ENCODE measurements at regions not wholly inside any gene's neighbourhood (a gene's known extent, or its start where the extent isn't known, plus 50 kb on each side); places are given as distances from the start of the nearest gene placed in this dataset.

- DNase-seq (ENCODE audit: extremely low spot score, unreplicated experiment), result no peak
- H3K36me3 Mint-ChIP-seq (ENCODE audit: unreplicated experiment), result no peaks in the 10 kb centered on the region
- peaks cover 13% of the 10 kb centered on the region for H3K9me3 Mint-ChIP-seq (ENCODE audit: unreplicated experiment)
- no peak overlapping the region for H3K4me3 Mint-ChIP-seq (ENCODE audit: unreplicated experiment)
- H3K27me3 Mint-ChIP-seq (ENCODE audit: unreplicated experiment), result no peaks in the 10 kb centered on the region
- no peak overlapping the region for H3K27ac Mint-ChIP-seq (ENCODE audit: unreplicated experiment)
- H3K4me1 Mint-ChIP-seq (ENCODE audit: unreplicated experiment), result peaks cover 6% of the 10 kb centered on the region
- TF ChIP-seq CTCF (IDR thresholded peaks at IDR 0.05), result no peak
These were observed 1032.8 kb upstream of the RAG2 start for GRCh38 chr11:37630866-37631265.

DNA sequence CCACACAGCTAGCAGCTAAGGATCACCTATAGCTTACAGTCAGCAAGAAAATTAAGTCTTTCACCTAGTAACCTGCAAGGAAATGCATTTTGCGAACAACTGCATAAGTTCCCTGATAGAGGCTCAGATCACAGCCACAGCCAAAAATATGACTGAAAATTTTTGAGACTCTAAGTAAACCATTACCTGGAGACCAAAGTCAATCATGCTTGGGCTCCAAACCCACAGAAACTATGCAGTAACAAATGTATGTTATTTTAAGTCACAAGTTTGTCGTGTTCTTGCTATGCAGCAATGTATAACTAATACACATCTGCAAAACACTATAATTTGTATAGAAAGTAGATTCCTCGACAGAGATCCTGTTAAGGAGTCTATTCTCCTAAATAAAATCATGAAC is 1025.7 kb upstream of the RAG2 start:
- Mint-ChIP-seq H3K27ac (ENCODE audit: unreplicated experiment) (no peak overlapping the region), H3K9me3 (ENCODE audit: unreplicated experiment) (peaks cover 5% of the 10 kb centered on the region), H3K27me3 (ENCODE audit: unreplicated experiment) (no peaks in the 10 kb centered on the region), H3K4me1 (ENCODE audit: unreplicated experiment) (peaks cover under 1% of the 10 kb centered on the region), H3K4me3 (ENCODE audit: unreplicated experiment) (no peak overlapping the region), H3K36me3 (ENCODE audit: unreplicated experiment) (no peaks in the 10 kb centered on the region)
- TF ChIP-seq CTCF (IDR thresholded peaks at IDR 0.05), result no peak
- no peak for DNase-seq (ENCODE audit: extremely low spot score, unreplicated experiment)

GRCh38 chr11:37621662-37622061 is 1023.6 kb upstream of the RAG2 start:
- no peaks in the 10 kb centered on the region for H3K9me3 Mint-ChIP-seq (ENCODE audit: unreplicated experiment)
- DNase-seq (ENCODE audit: extremely low spot score, unreplicated experiment), result no peak
- no peak for TF ChIP-seq CTCF (IDR thresholded peaks at IDR 0.05)
- H3K36me3 Mint-ChIP-seq (ENCODE audit: unreplicated experiment), result no peaks in the 10 kb centered on the region
- no peak overlapping the region for H3K4me3 Mint-ChIP-seq (ENCODE audit: unreplicated experiment)
- H3K27me3 Mint-ChIP-seq (ENCODE audit: unreplicated experiment), result no peaks in the 10 kb centered on the region
- no peak overlapping the region for H3K27ac Mint-ChIP-seq (ENCODE audit: unreplicated experiment)
- no peaks in the 10 kb centered on the region for H3K4me1 Mint-ChIP-seq (ENCODE audit: unreplicated experiment)

DNA sequence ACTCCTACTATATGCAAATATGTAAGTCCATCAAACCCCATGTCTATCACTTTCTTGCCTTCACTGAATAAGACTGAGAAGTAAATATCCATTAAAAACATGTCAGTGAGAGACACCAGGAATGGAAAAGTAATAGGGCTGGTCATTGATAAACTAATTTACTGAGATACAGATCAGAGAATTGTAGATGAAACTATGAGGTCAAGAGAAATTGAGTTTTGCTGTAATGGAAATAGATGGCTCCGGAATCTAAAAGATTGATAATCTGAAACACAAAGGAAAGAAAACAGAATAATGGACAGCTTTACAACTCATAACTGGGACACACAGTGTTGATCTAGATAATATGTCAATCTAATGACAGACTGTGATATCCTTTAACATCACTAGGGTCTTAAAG is 1018.3 kb upstream of the RAG2 start:
- H3K4me3 Mint-ChIP-seq (ENCODE audit: unreplicated experiment), result no peak overlapping the region
- no peaks in the 10 kb centered on the region for H3K4me1 Mint-ChIP-seq (ENCODE audit: unreplicated experiment)
- no peak overlapping the region for H3K27ac Mint-ChIP-seq (ENCODE audit: unreplicated experiment)
- no peaks in the 10 kb centered on the region for H3K9me3 Mint-ChIP-seq (ENCODE audit: unreplicated experiment)
- DNase-seq (ENCODE audit: extremely low spot score, unreplicated experiment), result no peak
- H3K27me3 Mint-ChIP-seq (ENCODE audit: unreplicated experiment), result no peaks in the 10 kb centered on the region
- no peaks in the 10 kb centered on the region for H3K36me3 Mint-ChIP-seq (ENCODE audit: unreplicated experiment)
- TF ChIP-seq CTCF (IDR thresholded peaks at IDR 0.05), result no peak

GRCh38 chr11:37613031-37613430 is 1015.0 kb upstream of the RAG2 start:
- Mint-ChIP-seq H3K36me3 (ENCODE audit: unreplicated experiment) (no peaks in the 10 kb centered on the region), H3K4me3 (ENCODE audit: unreplicated experiment) (no peak overlapping the region), H3K9me3 (ENCODE audit: unreplicated experiment) (no peaks in the 10 kb centered on the region), H3K27ac (ENCODE audit: unreplicated experiment) (no peak overlapping the region), H3K4me1 (ENCODE audit: unreplicated experiment) (no peaks in the 10 kb centered on the region), H3K27me3 (ENCODE audit: unreplicated experiment) (no peaks in the 10 kb centered on the region)
- no peak for TF ChIP-seq CTCF (IDR thresholded peaks at IDR 0.05)
- no peak for DNase-seq (ENCODE audit: extremely low spot score, unreplicated experiment)

All from osteocyte (in vitro differentiated cells).